NCI-H226 (cell line): ENCODE measurements at regions not wholly inside any gene's neighbourhood (a gene's known extent, or its start where the extent isn't known, plus 50 kb on each side); places are given as distances from the start of the nearest gene placed in this dataset.

ENCODE experiments used
- DNase-seq: peaks from one replicate; pipeline ENCODE4 v3.0.0-alpha.2; 2015

DNA sequence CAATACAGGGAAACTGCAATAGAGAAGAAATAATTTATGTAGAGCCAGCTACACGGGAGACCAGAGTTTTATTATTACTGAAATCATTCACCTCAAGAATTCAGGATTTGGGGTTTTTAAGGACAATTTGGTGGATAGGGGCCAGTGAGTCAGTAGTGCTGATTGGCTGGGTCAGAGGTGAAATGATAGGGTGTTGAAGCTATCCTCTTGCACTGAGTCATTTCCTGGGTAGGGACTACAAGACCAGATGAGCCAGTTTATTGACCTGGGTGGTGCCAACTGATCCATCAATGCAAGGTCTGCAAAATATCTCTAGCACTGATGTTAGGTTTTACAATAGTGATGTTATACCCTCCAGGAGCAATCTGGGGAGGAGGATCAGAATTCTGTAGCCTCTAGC is 486.3 kb downstream of the LRIG3 start:
- peak; percentile 25 for DNase-seq

DNA sequence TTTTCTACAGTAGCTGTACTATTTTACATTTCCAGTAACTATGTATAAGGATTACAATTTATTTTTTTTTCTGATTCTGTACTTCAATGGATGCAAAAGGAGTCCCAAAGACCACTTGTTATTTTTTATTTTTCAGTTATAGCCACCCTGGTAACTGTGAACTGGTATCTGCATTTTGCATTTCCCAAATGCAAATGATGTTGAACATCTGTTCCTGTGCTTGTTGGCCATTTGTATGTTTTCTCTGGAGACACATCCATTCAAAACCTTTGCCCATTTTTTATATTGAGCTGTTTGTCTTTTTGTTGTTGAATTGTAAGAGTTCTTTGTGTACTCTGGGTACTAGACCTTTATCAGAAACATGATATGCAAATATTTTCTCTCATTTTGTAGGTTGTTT is 485.6 kb downstream of the LRIG3 start:
- DNase-seq, result no peak

- no peak for DNase-seq
Observed at GRCh38 chr12:58435647-58436046, 484.7 kb downstream of the LRIG3 start.

GRCh38 chr12:58441483-58441882 is 478.8 kb downstream of the LRIG3 start:
- DNase-seq, result no peak

DNA sequence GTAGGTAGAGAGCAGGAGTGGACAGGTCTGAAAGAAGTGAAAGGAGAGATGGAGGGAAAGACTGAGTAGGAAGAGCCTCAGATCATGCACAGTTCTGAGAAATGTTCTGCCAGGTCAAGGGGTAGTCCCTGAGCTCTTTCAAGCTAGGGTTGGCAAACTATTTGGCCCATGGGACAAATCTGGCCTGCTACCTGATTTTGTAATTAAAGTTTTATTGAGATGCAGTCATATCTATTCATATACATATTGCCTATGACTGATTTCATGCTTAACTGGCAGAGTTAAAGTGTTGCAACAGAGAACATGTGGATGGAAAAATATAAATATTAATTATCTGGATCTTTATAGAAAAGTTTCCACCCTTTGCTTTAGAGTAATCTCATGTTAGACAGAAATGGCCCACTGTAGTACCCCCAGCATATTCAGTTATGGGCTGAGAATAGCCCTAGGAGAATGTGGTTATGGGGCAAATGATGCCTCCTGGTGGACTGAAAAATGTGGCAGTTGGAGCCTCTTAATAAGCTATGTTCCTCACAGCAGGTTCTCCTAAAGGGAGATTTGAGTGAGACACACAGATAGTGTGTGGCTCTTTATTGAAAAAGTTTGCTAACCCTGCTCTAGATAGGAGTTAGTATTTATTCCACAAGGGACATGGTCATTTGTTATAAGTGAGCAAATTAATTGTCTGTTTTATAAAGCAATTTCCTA is 476.9 kb downstream of the LRIG3 start:
- DNase-seq, result peak; percentile 31

DNA sequence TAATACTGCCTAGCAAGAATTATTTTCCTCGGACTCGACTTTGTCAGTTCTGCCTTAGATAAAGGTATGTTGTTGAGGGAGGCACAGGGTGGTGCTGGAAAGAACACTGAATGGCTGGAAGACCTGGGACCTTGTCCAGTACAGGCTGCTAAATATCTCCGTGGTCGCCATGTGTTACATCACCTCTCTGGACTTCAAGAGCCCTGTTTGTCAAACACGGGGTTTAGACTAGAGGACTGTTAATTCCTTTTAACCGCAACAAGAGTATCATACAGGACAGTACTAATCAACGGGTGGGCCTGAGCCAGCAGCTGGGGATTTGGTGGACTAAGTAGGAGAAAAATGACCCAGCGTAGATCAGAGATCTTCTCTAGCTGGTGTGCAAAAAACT is 476.3 kb downstream of the LRIG3 start:
- DNase-seq, result peak; percentile 67

GRCh38 chr12:58450868-58451482 is 469.3 kb downstream of the LRIG3 start:
- DNase-seq, result no peak

- DNase-seq, result no peak
Observed at GRCh38 chr12:58452546-58452945, 467.8 kb downstream of the LRIG3 start.

DNA sequence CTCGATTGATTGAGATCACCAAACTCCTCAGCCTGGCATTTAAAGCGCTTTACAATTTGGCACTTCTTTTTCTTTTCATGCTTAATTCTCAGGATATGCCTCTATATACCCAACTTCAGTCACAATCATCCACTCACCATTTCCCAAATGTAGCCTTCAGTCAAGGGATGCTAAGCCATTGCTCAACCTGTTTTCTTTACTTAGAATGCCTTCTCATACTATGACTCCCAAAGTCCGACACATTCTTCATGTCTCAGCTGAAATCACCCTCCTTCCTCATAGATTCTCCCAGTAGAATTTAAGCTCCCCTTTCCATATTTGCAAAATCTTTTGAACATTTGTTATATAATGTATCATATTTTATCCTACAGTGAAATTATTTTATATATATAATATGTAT is 467.0 kb downstream of the LRIG3 start:
- no peak for DNase-seq

- peak; percentile 46 for DNase-seq
Observed at GRCh38 chr12:58455136-58455535, 465.2 kb downstream of the LRIG3 start.

DNA sequence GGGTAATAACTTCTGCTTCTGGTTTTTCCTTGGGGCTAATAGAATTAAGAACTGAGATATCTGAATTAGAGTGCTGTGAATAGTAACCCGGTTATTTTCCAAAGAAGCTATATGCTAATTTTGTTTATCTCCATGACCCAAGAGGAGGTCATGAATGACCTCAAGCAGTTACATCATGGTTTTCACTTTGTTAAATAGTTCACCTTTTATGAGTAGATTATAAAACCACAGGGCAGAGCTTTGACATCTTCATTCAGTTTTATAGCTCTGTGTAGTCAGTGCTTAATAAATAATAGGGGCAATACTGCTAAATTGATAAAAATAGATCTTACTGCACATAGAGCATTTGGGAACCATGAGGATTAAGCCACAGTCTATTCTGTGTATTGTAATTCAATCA is 462.2 kb downstream of the LRIG3 start:
- DNase-seq, result peak; percentile 45

- DNase-seq, result no peak
Observed at GRCh38 chr12:58459191-58459590, 461.1 kb downstream of the LRIG3 start.

DNA sequence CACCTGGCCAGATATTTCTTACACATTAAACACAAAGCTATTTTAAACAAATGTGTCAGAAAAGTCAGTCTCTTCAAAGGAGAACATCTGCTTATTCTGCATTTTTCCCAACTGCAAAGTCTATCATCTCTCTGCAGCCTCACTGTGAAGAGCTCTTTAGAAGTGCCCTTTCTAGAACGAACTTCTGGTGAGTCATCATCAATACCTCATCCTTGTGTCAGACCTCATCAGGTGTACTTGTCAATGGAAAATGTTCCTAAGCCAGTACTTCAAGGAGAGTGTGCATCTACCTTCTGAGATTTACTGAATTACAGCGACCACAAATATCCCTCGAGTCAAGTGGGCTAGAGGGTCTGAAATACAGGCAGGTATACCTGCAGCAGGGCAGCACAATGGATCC is 457.3 kb downstream of the LRIG3 start:
- DNase-seq, result no peak

DNA sequence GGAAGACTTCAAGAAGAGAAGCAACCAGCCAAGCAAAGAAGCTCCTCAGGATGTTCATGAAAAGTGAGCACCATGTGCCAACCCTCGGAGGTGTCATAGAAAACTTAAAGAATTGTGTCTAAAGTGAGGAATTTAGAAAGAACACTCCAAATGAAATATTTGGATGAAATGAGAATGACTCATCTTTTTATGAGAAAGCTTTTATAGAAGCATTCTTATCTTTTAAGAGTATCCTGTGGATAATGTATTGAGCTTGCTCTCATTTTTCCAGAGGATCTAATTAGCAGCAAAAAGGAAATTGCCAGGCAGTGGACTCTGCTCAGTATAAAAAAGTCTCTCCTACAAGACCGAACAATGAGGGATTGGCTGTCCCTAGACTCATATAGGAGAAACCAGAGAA is 454.9 kb downstream of the LRIG3 start:
- peak; percentile 33 for DNase-seq

DNA sequence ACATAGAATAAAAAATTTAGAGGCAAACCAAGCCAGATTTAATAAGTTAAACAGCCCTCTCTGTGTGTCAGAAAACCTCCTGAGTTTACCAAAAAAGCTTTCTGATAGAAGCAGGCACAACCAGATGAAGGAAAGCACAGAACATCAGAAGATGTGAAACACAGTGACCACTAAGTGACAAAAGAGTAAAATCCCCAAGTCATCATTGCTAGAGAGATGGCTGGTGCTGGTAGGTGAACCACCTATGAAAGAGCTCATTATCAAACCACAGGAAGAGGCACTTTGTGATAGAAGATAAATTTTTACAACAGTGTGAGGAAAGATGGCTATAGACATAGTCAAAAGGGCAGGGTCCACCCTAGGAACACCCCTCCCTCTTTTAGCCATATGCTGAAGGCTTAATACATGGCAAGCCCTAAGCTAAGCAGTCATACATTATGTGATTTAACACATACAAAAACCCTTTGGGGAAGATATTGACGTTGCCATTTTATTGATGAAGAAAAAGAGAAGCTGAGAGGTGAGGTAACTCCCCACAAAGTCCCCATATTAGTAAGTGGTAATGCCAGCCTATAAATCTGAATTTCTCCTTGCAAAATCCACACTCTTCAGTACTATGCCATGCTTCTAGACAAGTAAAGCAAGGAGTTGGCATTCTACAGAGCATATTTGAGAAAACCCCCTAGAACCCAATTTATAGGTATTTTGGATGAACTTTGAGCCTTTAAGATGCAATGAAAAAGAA is 449.9 kb downstream of the LRIG3 start:
- DNase-seq, result no peak

- DNase-seq, result no peak
Observed at GRCh38 chr12:58479401-58479800, 440.9 kb downstream of the LRIG3 start.

DNA sequence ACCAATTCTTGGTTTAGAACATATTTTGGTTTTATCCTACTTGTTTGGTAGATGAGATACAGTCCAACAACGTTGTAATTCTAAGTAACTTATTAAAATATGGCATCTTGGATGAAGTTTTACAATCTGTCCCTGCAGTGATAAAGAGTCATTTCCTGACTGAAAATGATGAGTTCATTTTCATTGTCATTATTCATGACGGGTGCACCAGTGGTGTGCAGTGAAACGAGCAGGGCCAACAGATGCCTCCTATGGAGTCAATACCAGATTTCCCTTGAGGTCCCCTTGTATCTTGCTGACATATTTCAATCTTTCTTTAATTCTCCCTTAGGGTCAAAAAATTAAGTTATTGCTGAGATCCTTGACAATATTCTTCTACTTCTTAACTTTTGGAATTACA is 438.5 kb downstream of the LRIG3 start:
- no peak for DNase-seq

DNA sequence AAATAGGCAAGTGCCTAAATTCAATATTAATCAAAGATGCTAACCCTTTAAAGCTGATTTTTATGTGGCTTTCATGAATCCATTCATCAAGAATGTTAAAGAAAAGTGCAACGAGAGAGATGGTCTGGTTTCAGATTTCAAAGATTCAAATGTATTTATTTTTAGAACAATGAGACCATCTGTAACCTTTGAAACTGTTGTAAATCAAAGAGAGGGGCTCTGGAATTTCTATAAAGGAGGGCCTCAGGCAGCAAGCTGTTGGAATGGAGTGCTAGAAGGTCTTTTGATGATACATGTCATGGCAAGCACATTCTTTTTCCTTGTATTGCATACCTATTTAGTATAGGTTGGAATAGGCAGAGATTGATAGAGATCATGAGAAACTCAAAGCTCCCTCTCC is 433.0 kb downstream of the LRIG3 start:
- no peak for DNase-seq

DNA sequence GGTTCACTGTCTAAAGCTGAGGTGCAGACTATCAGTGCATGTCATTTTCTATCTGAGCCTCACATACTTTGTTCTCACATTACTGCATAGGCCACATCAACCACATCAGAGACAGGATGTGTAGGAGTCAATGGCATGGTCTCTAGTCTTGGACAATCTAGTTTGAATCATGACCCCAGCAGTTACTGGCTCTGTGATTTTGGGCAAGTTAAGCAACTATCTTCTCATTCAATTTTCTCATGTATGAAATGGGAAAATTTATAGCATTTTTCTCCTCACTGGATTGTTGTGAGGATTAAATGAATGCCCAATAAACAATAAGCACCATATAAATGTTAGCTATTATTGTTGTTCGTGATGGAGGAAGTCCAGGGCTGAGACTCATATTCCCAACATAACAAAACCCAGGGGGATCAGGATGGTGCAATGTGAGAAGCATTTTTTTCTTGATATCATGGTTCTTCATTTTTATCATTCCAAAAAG is 432.6 kb downstream of the LRIG3 start:
- DNase-seq, result peak; percentile 93

- DNase-seq, result no peak
Observed at GRCh38 chr12:58489394-58489793, 430.9 kb downstream of the LRIG3 start.

- peak; percentile 78 for DNase-seq
Observed at GRCh38 chr12:58491306-58491705, 429.0 kb downstream of the LRIG3 start.

DNA sequence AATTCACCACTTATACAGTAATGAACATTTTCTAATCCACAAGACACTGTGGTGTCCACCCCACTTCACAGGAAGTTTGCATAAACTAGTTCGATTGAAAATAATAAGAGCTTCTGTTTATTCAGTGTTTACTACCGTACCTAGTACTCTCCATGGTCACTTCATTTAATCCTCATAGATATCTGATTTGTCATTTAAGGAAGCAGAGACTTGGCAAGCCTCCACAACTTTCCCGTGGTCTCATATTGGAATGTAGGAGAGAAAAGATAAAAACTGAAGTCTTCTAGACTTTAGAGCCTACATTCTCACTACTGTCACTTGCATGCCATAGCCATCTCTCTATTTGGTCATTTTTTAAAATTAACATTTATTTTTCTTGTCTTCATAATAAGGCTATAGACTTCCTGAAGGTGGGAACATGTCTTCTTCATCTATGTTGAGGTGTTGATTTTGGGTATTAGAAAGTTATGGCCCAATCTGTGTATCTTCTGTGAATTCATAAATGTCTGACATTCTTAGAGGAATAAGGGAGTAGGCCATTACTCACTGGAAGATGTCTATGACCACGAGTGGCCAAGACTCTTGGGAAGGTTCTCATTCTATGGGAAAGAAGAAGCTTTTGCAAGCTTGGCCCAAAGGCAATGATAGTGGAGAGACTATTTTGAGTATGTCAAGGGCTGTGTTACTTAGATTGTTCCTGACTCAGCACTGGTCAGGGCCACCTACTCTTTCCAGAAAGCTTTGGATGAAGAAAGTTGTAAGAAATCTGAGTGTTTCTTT is 423.7 kb downstream of the LRIG3 start:
- peak; percentile 39 for DNase-seq

DNA sequence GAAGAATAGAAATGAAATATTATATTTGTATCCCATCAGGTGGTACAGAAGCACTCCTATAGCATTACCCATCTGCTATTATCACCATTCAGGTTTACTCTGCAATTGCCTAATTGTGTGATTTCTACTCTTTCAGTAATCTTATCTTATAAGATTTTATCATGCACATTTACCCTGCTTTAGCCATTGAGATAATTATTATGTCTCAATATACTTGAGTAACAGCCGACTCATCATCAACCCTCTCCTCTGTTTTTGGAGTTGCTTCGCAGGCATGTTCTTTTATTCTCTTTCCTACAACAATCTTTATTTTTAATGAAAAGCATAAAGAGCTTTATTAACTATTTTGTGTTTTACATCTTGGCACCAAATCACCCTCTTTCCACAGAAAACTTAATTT is 419.9 kb downstream of the LRIG3 start:
- peak; percentile 3 for DNase-seq
